HCT116 (cell line): ENCODE measurements at regions not wholly inside any gene's neighbourhood (a gene's known extent, or its start where the extent isn't known, plus 50 kb on each side); places are given as distances from the start of the nearest gene placed in this dataset.

Experiments used
- ATAC-seq: fragments of 200-7000 bp; cut with Tn5 transposase; 2 replicates; pipeline ENCODE4 v1.9.1; 2020; ENCODE audit warnings: mild to moderate bottlenecking, moderate library complexity
- BruUV-seq: library from RNA; stranded (reverse); fragments of 400-500 nt; replicated peaks from 2 replicates; lab custom pipeline; 2021; lab: Mats Ljungman, UMichigan
- CTCF ChIA-PET: fragments of 300-600 bp; sonication (Branson Sonifier 250); formaldehyde crosslinking; loops from one replicate; lab custom pipeline; 2021; ENCODE audit warnings: antibody characterized with exemption; lab: Charles Lee
- POLR2A ChIA-PET: fragments of 300-600, 350-600 bp; sonication (Branson Sonifier 250); formaldehyde crosslinking; loops from one replicate; lab custom pipeline; 2021; ENCODE audit warnings: antibody characterized with exemption; lab: Charles Lee
- RAD21 ChIA-PET, 2 experiments: fragments of 300-600 bp; sonication (Branson Sonifier 250); formaldehyde crosslinking; loops; one replicate each; lab custom pipeline; 2023; ENCODE audit warnings: low total read pairs in 2 of 2; ENCODE audit not compliant: uncharacterized antibody in 2 of 2, unreplicated experiment in 2 of 2, low non-redundant PET in 1 of 2; lab: Charles Lee
- DNase-seq: peaks from one replicate; pipeline ENCODE4 v3.0.0-alpha.2; 2010; ENCODE audit warnings: low read depth, low spot score
- H2AFZ ChIP-seq: fragments of 200-600 bp; shearing (Covaris generic), sonication (generic); 2 replicates; pipeline ENCODE4 v1.6.1; 2017; ENCODE audit warnings: low read depth, mixed run types, mixed read lengths, antibody characterized with exemption, low read length; ENCODE audit not compliant: poor library complexity, severe bottlenecking
- H3K27ac ChIP-seq: 2 replicates; pipeline ENCODE4 v1.5.1; 2012; ENCODE audit warnings: low read depth, low read length
- H3K27me3 ChIP-seq: fragments of 200-600 bp; sonication (generic); 2 replicates; pipeline ENCODE4 v1.6.1; 2016; ENCODE audit warnings: mixed run types, low read length, mixed read lengths; ENCODE audit not compliant: insufficient read depth
- H3K36me3 ChIP-seq, 2 experiments: fragments of 200-500 bp in 1 of 2; fragments of 200-600 bp in 1 of 2; sonication (Bioruptor generic) in 1 of 2; sonication (generic) in 1 of 2; 2 replicates each; pipeline versions ENCODE4 v1.5.1 to v1.6.1; 2014 to 2016; ENCODE audit warnings: low read length in 2 of 2, inconsistent platforms in 1 of 2, mixed read lengths in 1 of 2, mixed run types in 1 of 2; ENCODE audit not compliant: insufficient read depth in 2 of 2, control insufficient read depth in 1 of 2
- H3K4me1 ChIP-seq, 2 experiments: fragments of 200-600 bp in 1 of 2; sonication (generic) in 1 of 2; 2 replicates each; pipeline versions ENCODE4 v1.5.1 to v1.6.1; 2012 to 2017; ENCODE audit warnings: low read length in 2 of 2, inconsistent platforms in 1 of 2, mild to moderate bottlenecking in 1 of 2, mixed read lengths in 1 of 2, mixed run types in 1 of 2, moderate library complexity in 1 of 2; ENCODE audit not compliant: insufficient read depth in 2 of 2, control insufficient read depth in 1 of 2
- H3K4me2 ChIP-seq: fragments of 200-600 bp; sonication (generic); 2 replicates; pipeline ENCODE4 v1.6.1; 2017; ENCODE audit warnings: mixed run types, low read length, mixed read lengths
- H3K4me3 ChIP-seq, 2 experiments: fragments of 200-600 bp in 1 of 2; sonication (generic) in 1 of 2; replicated peaks in 1 of 2; 2 replicates each; pipeline ENCODE4 v1.5.1; 2011 to 2016; ENCODE audit warnings: low read length in 2 of 2, control low read depth in 1 of 2, low read depth in 1 of 2, mild to moderate bottlenecking in 1 of 2, mixed read lengths in 1 of 2, mixed run types in 1 of 2
- H3K79me2 ChIP-seq: fragments of 200-600 bp; sonication (generic); 2 replicates; pipeline ENCODE4 v1.6.1; 2017; ENCODE audit warnings: mild to moderate bottlenecking, mixed run types, low read length, moderate library complexity, mixed read lengths; ENCODE audit not compliant: insufficient read depth
- H3K9ac ChIP-seq: fragments of 200-600 bp; sonication (generic); 2 replicates; pipeline ENCODE4 v1.6.1; 2016; ENCODE audit warnings: low read length, mixed read lengths
- H3K9me2 ChIP-seq: fragments of 200-600 bp; sonication (generic), shearing (Covaris generic); 2 replicates; pipeline ENCODE4 v1.6.1; 2017; ENCODE audit warnings: mixed run types, mild to moderate bottlenecking, moderate library complexity; ENCODE audit not compliant: insufficient read depth
- H3K9me3 ChIP-seq, 2 experiments: fragments of 200-500 bp in 1 of 2; fragments of 200-600 bp in 1 of 2; sonication (Bioruptor generic) in 1 of 2; sonication (generic) in 1 of 2; 2 replicates each; pipeline ENCODE4 v1.6.1; 2014 to 2017; ENCODE audit warnings: low read length in 2 of 2, mixed read lengths in 2 of 2, inconsistent platforms in 1 of 2, low read depth in 1 of 2, mild to moderate bottlenecking in 1 of 2, mixed run types in 1 of 2, moderate library complexity in 1 of 2; ENCODE audit not compliant: control insufficient read depth in 1 of 2, insufficient read depth in 1 of 2
- H4K20me1 ChIP-seq: fragments of 200-600 bp; sonication (generic), shearing (Covaris generic); 2 replicates; pipeline ENCODE4 v1.6.1; 2017; ENCODE audit warnings: mixed run types, mild to moderate bottlenecking, moderate library complexity; ENCODE audit not compliant: insufficient read depth
- CEBPB ChIP-seq: IDR thresholded peaks from 2 replicates; pipeline ENCODE4 v1.6.1; 2012; ENCODE audit warnings: low read depth
- ELF1 ChIP-seq: IDR thresholded peaks from 2 replicates; pipeline ENCODE4 v1.6.1; 2012; ENCODE audit warnings: low read depth, borderline replicate concordance
- EZH2 ChIP-seq: fragments of 200-600 bp; sonication (generic); IDR thresholded peaks from 2 replicates; pipeline ENCODE4 v1.6.1; 2017; ENCODE audit warnings: antibody characterized with exemption, mixed run types
- POLR2AphosphoS5 ChIP-seq: IDR thresholded peaks from 2 replicates; pipeline ENCODE4 v1.6.1; 2011; ENCODE audit warnings: mild to moderate bottlenecking, low read depth, low read length, moderate library complexity
- SIN3A ChIP-seq: IDR thresholded peaks from 2 replicates; pipeline ENCODE4 v1.6.1; 2012; ENCODE audit warnings: low read depth
- SRF ChIP-seq: IDR thresholded peaks from 2 replicates; pipeline ENCODE4 v1.6.1; 2012; ENCODE audit warnings: low read depth
- YY1 ChIP-seq: IDR thresholded peaks from 2 replicates; pipeline ENCODE4 v1.6.1; 2011; ENCODE audit warnings: low read length, low read depth, moderate library complexity, mild to moderate bottlenecking; ENCODE audit not compliant: insufficient replicate concordance; ENCODE audit errors: extremely low read depth
- ZFX ChIP-seq: fragments of 450-650 bp; IDR thresholded peaks from 2 replicates; pipeline ENCODE4 v1.6.1; 2017
- ZNF274 ChIP-seq: fragments of 200-500 bp; sonication (Bioruptor generic); IDR thresholded peaks from 2 replicates; pipeline ENCODE4 v1.6.1; 2014; ENCODE audit warnings: mild to moderate bottlenecking, low read depth, low read length, inconsistent platforms
- intact Hi-C: fragments of 100-400 bp; cut with micrococcal nuclease; formaldehyde crosslinking; loops from 2 replicates; pipeline ENCODE4 v1.10.0; 2022
- TF ChIP-seq, protein P1 (sequence below): IDR thresholded peaks from 2 replicates; pipeline ENCODE4 v1.6.1; 2011; ENCODE audit warnings: mild to moderate bottlenecking, low read length, moderate library complexity; ENCODE audit not compliant: insufficient replicate concordance; ENCODE audit errors: extremely low read depth
- TF ChIP-seq, protein P2 (sequence below): IDR thresholded peaks from 2 replicates; pipeline ENCODE4 v1.6.1; 2012
- TF ChIP-seq, protein P3 (sequence below): IDR thresholded peaks from 2 replicates; pipeline ENCODE4 v1.6.1; 2012; ENCODE audit warnings: low read depth

DNA sequence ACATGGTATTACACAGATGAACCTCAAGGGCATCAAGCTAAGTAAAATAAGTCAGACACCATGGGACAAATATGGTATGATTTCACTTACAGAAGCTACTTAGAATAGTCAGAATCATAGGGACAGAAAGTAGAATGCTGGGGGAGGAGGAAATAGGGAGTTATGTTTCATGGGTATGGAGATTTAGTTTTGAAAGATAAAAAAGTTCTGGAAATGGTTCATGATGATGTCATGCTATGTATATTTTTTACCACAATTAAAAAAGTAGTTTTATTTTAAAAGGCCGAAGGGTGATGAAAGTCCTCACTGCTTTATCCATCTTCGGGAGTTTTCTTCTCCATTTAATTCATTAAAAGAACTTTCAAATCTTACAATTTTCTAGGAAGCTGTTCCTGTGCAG, 181.9 kb downstream of the CALCRL start:
- no peak for ATAC-seq
- RAD21 ChIA-PET: no interaction called here
- Histone ChIP-seq H3K27me3 (no peaks in the 10 kb centered on the region), H3K79me2 (no peaks in the 10 kb centered on the region), H3K36me3 (no peaks in the 10 kb centered on the region), H3K9me2 (no peaks in the 10 kb centered on the region), H3K4me3 (no peak overlapping the region), H2AFZ (no peak overlapping the region), H3K4me2 (no peak overlapping the region), H3K9me3 (no peaks in the 10 kb centered on the region), H3K4me1 (no peaks in the 10 kb centered on the region), H3K27ac (no peak overlapping the region), H4K20me1 (no peaks in the 10 kb centered on the region), H3K9ac (no peak overlapping the region)
- TF ChIP-seq YY1: no peak
- TF ChIP-seq ZFX: no peak
- TF ChIP-seq, protein P1, sequence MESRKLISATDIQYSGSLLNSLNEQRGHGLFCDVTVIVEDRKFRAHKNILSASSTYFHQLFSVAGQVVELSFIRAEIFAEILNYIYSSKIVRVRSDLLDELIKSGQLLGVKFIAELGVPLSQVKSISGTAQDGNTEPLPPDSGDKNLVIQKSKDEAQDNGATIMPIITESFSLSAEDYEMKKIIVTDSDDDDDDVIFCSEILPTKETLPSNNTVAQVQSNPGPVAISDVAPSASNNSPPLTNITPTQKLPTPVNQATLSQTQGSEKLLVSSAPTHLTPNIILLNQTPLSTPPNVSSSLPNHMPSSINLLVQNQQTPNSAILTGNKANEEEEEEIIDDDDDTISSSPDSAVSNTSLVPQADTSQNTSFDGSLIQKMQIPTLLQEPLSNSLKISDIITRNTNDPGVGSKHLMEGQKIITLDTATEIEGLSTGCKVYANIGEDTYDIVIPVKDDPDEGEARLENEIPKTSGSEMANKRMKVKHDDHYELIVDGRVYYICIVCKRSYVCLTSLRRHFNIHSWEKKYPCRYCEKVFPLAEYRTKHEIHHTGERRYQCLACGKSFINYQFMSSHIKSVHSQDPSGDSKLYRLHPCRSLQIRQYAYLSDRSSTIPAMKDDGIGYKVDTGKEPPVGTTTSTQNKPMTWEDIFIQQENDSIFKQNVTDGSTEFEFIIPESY: no peak
- no peak for TF ChIP-seq SIN3A
- no peak for TF ChIP-seq ZNF274
- POLR2A ChIA-PET: no interaction called here
- no peak for DNase-seq
- CTCF ChIA-PET: no interaction called here
- intact Hi-C loops: no loop called here
- BruUV-seq: no TSS peak

DNA sequence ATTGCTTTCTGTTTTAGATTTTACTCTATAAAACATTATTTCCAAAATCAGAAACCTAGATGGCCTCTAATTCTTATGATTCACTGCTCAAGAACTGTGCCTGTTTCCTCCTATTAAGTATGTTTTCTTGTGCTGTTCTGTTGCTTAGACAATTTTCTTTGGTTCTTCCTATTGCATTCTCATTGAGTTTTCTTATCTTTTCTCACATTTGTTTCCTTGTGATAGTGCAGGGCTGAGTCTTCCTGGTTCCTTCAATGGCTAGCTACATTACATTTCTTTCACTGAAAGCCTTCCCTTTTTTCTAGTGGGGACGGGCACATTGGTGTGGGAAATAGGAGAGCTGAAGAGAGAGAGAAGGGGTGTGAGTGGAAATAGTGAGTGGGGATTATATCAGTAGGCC, 183.4 kb downstream of the CALCRL start:
- BruUV-seq: no TSS peak
- no peaks in the 10 kb centered on the region for H3K79me2 ChIP-seq
- CTCF ChIA-PET: no interaction called here
- no peaks in the 10 kb centered on the region for H3K9me3 ChIP-seq
- no peaks in the 10 kb centered on the region for H3K27me3 ChIP-seq
- no peak for ATAC-seq
- no peak overlapping the region for H3K27ac ChIP-seq
- no peak overlapping the region for H3K4me3 ChIP-seq
- no peaks in the 10 kb centered on the region for H3K9me2 ChIP-seq
- no peaks in the 10 kb centered on the region for H3K4me1 ChIP-seq
- H3K9ac ChIP-seq: no peak overlapping the region
- no peak for DNase-seq
- intact Hi-C loops: no loop called here
- POLR2A ChIA-PET: no interaction called here
- no peak overlapping the region for H2AFZ ChIP-seq
- no peaks in the 10 kb centered on the region for H4K20me1 ChIP-seq
- no peak overlapping the region for H3K4me2 ChIP-seq
- RAD21 ChIA-PET: no interaction called here
- no peak for TF ChIP-seq POLR2AphosphoS5
- TF ChIP-seq, protein P2, sequence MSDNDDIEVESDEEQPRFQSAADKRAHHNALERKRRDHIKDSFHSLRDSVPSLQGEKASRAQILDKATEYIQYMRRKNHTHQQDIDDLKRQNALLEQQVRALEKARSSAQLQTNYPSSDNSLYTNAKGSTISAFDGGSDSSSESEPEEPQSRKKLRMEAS: no peak
- no peak for TF ChIP-seq ZNF274
- no peak for TF ChIP-seq SRF
- TF ChIP-seq, protein P3, sequence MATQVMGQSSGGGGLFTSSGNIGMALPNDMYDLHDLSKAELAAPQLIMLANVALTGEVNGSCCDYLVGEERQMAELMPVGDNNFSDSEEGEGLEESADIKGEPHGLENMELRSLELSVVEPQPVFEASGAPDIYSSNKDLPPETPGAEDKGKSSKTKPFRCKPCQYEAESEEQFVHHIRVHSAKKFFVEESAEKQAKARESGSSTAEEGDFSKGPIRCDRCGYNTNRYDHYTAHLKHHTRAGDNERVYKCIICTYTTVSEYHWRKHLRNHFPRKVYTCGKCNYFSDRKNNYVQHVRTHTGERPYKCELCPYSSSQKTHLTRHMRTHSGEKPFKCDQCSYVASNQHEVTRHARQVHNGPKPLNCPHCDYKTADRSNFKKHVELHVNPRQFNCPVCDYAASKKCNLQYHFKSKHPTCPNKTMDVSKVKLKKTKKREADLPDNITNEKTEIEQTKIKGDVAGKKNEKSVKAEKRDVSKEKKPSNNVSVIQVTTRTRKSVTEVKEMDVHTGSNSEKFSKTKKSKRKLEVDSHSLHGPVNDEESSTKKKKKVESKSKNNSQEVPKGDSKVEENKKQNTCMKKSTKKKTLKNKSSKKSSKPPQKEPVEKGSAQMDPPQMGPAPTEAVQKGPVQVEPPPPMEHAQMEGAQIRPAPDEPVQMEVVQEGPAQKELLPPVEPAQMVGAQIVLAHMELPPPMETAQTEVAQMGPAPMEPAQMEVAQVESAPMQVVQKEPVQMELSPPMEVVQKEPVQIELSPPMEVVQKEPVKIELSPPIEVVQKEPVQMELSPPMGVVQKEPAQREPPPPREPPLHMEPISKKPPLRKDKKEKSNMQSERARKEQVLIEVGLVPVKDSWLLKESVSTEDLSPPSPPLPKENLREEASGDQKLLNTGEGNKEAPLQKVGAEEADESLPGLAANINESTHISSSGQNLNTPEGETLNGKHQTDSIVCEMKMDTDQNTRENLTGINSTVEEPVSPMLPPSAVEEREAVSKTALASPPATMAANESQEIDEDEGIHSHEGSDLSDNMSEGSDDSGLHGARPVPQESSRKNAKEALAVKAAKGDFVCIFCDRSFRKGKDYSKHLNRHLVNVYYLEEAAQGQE: no peak
- no peak for TF ChIP-seq CEBPB
- no peak for TF ChIP-seq EZH2
- TF ChIP-seq ELF1: no peak
- H3K36me3 ChIP-seq: no peaks in the 10 kb centered on the region
